Mesendoderm (in vitro differentiated cells): ENCODE measurements at regions not wholly inside any gene's neighbourhood (a gene's known extent, or its start where the extent isn't known, plus 50 kb on each side); places are given as distances from the start of the nearest gene placed in this dataset.

Experiments used
- DNase-seq: peaks from one replicate; pipeline ENCODE4 v3.0.0; 2013
- H2AK5ac ChIP-seq: 2 replicates; pipeline ENCODE4 v1.6.1; 2013; ENCODE audit warnings: low read length, inconsistent platforms
- H2BK120ac ChIP-seq: 2 replicates; pipeline ENCODE4 v1.6.1; 2013; ENCODE audit warnings: low read depth, mild to moderate bottlenecking, low read length, moderate library complexity, mixed read lengths
- H2BK15ac ChIP-seq: replicated peaks from 2 replicates; pipeline ENCODE4 v1.6.1; 2013; ENCODE audit warnings: low read depth, mild to moderate bottlenecking, moderate library complexity
- H2BK5ac ChIP-seq: 2 replicates; pipeline ENCODE4 v1.6.1; 2013; ENCODE audit warnings: low read length, inconsistent platforms
- H3K18ac ChIP-seq: 2 replicates; pipeline ENCODE4 v1.6.1; 2013; ENCODE audit warnings: mild to moderate bottlenecking, low read length, mixed read lengths
- H3K23ac ChIP-seq: one replicate; pipeline ENCODE4 v1.6.1; 2013; ENCODE audit warnings: low read length
- H3K27ac ChIP-seq: 2 replicates; pipeline ENCODE4 v1.5.1; 2013; ENCODE audit warnings: low read depth, mild to moderate bottlenecking, inconsistent platforms, low read length, moderate library complexity
- H3K27me3 ChIP-seq: 2 replicates; pipeline ENCODE4 v1.6.1; 2013; ENCODE audit warnings: low read length, control low read depth, mild to moderate bottlenecking, inconsistent platforms; ENCODE audit not compliant: insufficient read depth, poor library complexity
- H3K36me3 ChIP-seq: 2 replicates; pipeline ENCODE4 v1.6.1; 2013; ENCODE audit warnings: low read length, inconsistent platforms; ENCODE audit not compliant: control insufficient read depth, insufficient read depth
- H3K4ac ChIP-seq: one replicate; pipeline ENCODE4 v1.6.1; 2013; ENCODE audit warnings: low read depth, mild to moderate bottlenecking, low read length, moderate library complexity
- H3K4me1 ChIP-seq: 2 replicates; pipeline ENCODE4 v1.6.1; 2013; ENCODE audit warnings: low read depth, low read length, inconsistent platforms; ENCODE audit not compliant: control insufficient read depth
- H3K4me2 ChIP-seq: 2 replicates; pipeline ENCODE4 v1.6.1; 2013; ENCODE audit warnings: low read length
- H3K4me3 ChIP-seq: 2 replicates; pipeline ENCODE4 v1.5.1; 2013; ENCODE audit warnings: mild to moderate bottlenecking, low read length
- H3K56ac ChIP-seq: one replicate; pipeline ENCODE4 v1.6.1; 2013; ENCODE audit warnings: low read length
- H3K79me1 ChIP-seq: 2 replicates; pipeline ENCODE4 v1.6.1; 2013; ENCODE audit warnings: low read length, inconsistent platforms
- H3K79me2 ChIP-seq: 2 replicates; pipeline ENCODE4 v1.6.1; 2013; ENCODE audit warnings: mild to moderate bottlenecking, low read length; ENCODE audit not compliant: control insufficient read depth, insufficient read depth
- H3K9ac ChIP-seq: 2 replicates; pipeline ENCODE4 v1.6.1; 2013; ENCODE audit warnings: low read length, inconsistent platforms
- H4K5ac ChIP-seq: one replicate; pipeline ENCODE4 v1.6.1; 2013; ENCODE audit warnings: low read length
- H4K8ac ChIP-seq: one replicate; pipeline ENCODE4 v1.6.1; 2013; ENCODE audit warnings: low read depth, mild to moderate bottlenecking, control low read depth, low read length, moderate library complexity
- WGBS: extraction: QIAGEN DNeasy Blood & Tissue Kit; methylation state at CpG from one replicate; pipeline ENCODE4 v1.1.7; 2013; ENCODE audit warnings: low lambda C conversion rate, missing lambda C conversion rate; ENCODE audit not compliant: insufficient coverage; ENCODE audit errors: extremely low coverage; 5-methylcytosine and 5-hydroxymethylcytosine counted together

DNA sequence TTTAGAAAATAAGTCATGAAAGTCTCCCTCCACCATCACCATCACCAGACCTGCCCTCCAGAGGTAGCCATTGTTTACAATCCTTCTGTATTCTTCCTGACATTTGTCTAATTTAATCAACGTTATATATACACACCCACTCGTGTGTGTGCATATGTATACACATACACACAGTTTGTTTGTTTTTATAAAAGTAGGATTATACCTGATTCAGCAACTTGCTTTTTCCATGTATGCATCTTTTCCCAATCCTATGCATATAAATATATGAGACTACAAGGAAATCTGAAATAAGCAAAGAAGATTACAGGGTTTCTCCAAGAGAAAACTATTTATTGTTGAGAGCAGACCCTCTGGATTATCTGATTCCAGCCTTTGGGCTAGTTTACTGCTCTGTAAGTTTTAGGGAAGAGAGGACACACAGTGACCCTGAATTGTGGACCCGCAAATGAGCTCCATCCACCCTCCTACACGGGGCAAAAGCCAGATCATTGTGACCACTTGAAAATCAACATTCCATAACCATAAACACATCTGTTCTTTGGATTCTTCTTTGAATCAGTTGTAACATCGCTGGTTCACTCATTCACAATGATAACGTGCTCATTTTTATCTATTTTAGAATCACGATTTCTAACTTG is 104.3 kb downstream of the CPN2 start:
- H3K4me1 ChIP-seq, result no peaks in the 10 kb centered on the region
- no peak overlapping the region for H3K4me2 ChIP-seq
- no peak overlapping the region for H2AK5ac ChIP-seq
- 100% methylated on average over 2 of the region's 7 CpGs for whole genome bisulfite sequencing
- no peaks in the 10 kb centered on the region for H3K36me3 ChIP-seq
- no peak overlapping the region for H2BK15ac ChIP-seq
- no peak overlapping the region for H2BK120ac ChIP-seq
- no peaks in the 10 kb centered on the region for H3K27me3 ChIP-seq
- no peak overlapping the region for H3K4ac ChIP-seq
- H4K5ac ChIP-seq, result no peak overlapping the region
- no peak overlapping the region for H3K9ac ChIP-seq
- no peak overlapping the region for H4K8ac ChIP-seq
- no peak overlapping the region for H3K4me3 ChIP-seq
- no peak overlapping the region for H2BK5ac ChIP-seq
- no peak for DNase-seq
- no peaks in the 10 kb centered on the region for H3K79me2 ChIP-seq
- H3K18ac ChIP-seq, result no peak overlapping the region
- no peak overlapping the region for H3K23ac ChIP-seq
- H3K27ac ChIP-seq, result no peak overlapping the region
- no peaks in the 10 kb centered on the region for H3K79me1 ChIP-seq
- H3K56ac ChIP-seq, result no peak overlapping the region

DNA sequence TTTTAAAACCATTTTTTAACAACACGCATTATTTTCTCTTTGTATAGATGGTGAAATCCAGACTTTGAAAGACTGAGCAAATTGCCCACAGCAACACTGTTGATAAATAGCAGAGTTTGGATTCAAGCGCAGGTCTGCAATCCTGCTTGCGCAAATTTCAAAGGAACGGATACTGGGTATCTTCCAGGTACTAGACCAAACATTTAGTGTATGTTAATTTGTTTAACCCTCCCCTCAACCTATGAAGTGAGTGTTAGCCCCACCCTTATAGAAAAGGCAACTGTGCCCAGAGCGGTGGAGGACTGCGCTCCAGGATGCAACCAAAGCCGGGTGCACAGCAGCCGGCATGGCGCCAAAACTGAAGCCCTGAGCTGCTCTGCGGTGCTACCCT is 103.8 kb downstream of the CPN2 start:
- H4K5ac ChIP-seq, result no peak overlapping the region
- H2BK15ac ChIP-seq, result no peak overlapping the region
- no peak overlapping the region for H2BK5ac ChIP-seq
- no peak overlapping the region for H3K27ac ChIP-seq
- H3K4me1 ChIP-seq, result no peaks in the 10 kb centered on the region
- H2BK120ac ChIP-seq, result no peak overlapping the region
- H3K9ac ChIP-seq, result no peak overlapping the region
- no peak overlapping the region for H3K18ac ChIP-seq
- H3K4ac ChIP-seq, result no peak overlapping the region
- H3K4me2 ChIP-seq, result no peak overlapping the region
- H3K27me3 ChIP-seq, result no peaks in the 10 kb centered on the region
- no peak overlapping the region for H4K8ac ChIP-seq
- no peak overlapping the region for H3K4me3 ChIP-seq
- no peak overlapping the region for H3K56ac ChIP-seq
- H3K79me1 ChIP-seq, result no peaks in the 10 kb centered on the region
- no peaks in the 10 kb centered on the region for H3K79me2 ChIP-seq
- 100% methylated on average over 1 of the region's 10 CpGs for WGBS
- no peaks in the 10 kb centered on the region for H3K36me3 ChIP-seq
- DNase-seq, result no peak
- H3K23ac ChIP-seq, result no peak overlapping the region
- no peak overlapping the region for H2AK5ac ChIP-seq

DNA sequence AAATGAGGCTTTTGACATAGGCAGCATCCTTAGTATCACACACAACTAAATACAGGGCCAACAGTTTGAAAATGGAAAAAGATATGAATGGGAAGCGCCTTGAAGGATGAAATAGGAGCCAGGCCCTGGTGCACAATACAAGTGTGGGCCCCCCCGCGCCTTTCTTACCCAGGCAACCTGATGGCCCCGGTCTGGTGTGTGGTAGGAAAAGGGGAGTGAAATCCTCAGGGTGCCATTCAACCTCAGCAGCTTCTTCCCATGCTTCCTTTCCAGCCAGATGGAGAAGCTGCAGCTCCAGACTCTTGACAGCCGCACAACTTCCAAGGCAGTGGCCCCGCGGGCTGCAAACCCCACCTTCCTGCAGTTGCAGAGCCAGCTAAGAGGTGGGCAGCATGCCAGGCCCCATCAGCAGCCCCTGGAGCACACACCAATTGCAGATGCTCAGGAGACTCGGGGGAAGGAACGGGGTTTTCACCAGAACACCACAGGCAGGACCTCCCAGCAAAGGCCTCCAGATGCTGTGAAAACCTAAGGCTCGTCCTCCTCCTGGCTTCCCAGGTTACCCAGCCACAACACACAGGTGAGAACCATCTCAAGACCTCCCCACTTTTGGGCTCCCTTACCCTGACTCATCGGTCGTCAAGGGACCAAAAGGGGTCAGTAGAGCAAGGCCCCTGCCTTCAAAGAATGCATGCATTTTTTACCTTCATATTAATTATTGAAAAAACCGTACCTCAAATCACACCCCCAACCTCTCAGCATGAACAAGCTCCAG is 101.6 kb downstream of the CPN2 start:
- Histone ChIP-seq H3K27me3 (no peaks in the 10 kb centered on the region), H2BK120ac (no peak overlapping the region), H3K9ac (no peak overlapping the region), H2AK5ac (no peak overlapping the region), H3K4ac (no peak overlapping the region), H4K5ac (no peak overlapping the region), H3K18ac (no peak overlapping the region), H2BK5ac (no peak overlapping the region), H3K36me3 (no peaks in the 10 kb centered on the region), H3K4me2 (no peak overlapping the region), H3K79me1 (no peaks in the 10 kb centered on the region), H4K8ac (no peak overlapping the region), H2BK15ac (no peak overlapping the region), H3K4me3 (no peak overlapping the region), H3K56ac (no peak overlapping the region), H3K79me2 (no peaks in the 10 kb centered on the region), H3K27ac (no peak overlapping the region), H3K23ac (no peak overlapping the region), H3K4me1 (no peaks in the 10 kb centered on the region)
- no peak for DNase-seq
- WGBS, result no CpG with 5 or more reads among the region's 13 CpGs

DNA sequence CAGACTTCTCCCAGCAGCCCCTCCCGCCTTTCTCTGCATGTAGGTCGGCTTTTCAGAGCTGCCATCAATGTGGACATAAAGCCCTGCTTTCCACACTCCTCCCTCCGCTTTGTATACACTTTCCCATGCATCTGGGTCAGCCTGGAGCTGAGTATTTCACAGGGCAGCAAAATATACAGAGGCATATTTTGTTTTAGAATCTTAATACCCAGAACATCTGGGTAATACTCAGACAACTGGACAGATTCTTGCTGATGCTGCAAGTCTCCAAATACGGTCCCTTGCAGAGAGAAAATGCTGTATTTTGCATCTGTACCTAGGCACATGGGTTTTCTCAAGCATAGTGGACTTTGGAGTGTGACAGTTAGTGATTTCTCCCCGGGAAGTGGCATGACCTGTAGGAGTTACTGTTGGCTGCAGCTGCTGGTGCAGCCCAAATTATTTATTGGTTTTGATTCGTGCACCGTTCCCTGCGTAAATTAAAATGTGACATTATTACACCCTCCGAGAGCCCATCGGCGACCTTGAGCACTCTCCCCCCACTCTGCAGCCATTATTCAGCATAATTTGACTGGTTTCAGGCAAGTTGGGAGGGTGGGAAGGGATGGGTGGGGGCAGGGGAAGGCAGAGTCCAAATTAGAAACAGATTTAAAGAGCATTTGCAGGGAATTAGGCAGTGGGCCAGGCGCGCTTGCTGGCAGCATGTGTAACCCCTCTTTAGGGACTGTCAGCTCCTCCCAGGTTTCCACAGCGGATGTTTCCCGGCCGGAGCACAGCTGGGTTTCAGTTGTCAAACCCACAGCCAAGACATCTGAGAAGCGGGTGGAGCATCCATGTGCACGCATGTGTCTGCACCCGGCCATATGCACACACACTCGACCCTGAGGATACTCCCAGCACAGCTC is 100.8 kb downstream of the CPN2 start:
- Histone ChIP-seq H4K5ac (no peak overlapping the region), H3K36me3 (no peaks in the 10 kb centered on the region), H4K8ac (no peak overlapping the region), H2BK15ac (no peak overlapping the region), H2BK120ac (no peak overlapping the region), H3K79me1 (no peaks in the 10 kb centered on the region), H2BK5ac (no peak overlapping the region), H3K4me1 (no peaks in the 10 kb centered on the region), H3K4me3 (no peak overlapping the region), H2AK5ac (no peak overlapping the region), H3K27ac (no peak overlapping the region), H3K4ac (no peak overlapping the region), H3K18ac (no peak overlapping the region), H3K23ac (no peak overlapping the region), H3K9ac (no peak overlapping the region), H3K56ac (no peak overlapping the region), H3K79me2 (no peaks in the 10 kb centered on the region), H3K27me3 (no peaks in the 10 kb centered on the region), H3K4me2 (no peak overlapping the region)
- no peak for DNase-seq
- no CpG with 5 or more reads among the region's 20 CpGs for WGBS

DNA sequence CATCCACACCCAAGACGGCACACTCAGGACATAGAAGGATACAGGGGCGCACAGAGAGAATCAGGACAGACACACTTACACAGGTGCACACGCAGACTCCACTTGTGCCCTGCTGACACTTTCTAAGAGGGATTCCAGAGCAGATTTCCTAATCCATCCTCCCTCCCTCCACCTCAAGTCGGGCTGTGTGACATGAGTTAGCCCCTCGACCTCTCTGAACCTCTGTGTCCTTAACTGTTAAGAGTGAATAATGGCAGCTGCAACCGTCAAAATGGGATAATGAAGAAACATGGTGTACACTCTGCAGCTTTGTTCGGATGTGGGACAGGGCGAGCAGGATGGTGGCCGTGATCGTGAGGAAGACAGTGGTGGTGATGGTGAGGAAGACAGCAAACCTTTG is 100.1 kb downstream of the CPN2 start:
- no peak overlapping the region for H3K27ac ChIP-seq
- no peak overlapping the region for H2BK15ac ChIP-seq
- H3K79me1 ChIP-seq, result no peaks in the 10 kb centered on the region
- no peak overlapping the region for H3K4ac ChIP-seq
- H2BK120ac ChIP-seq, result no peak overlapping the region
- H4K5ac ChIP-seq, result no peak overlapping the region
- H3K56ac ChIP-seq, result no peak overlapping the region
- no peaks in the 10 kb centered on the region for H3K79me2 ChIP-seq
- H4K8ac ChIP-seq, result no peak overlapping the region
- no peak for DNase-seq
- WGBS, result no CpG with 5 or more reads among the region's 10 CpGs
- no peaks in the 10 kb centered on the region for H3K36me3 ChIP-seq
- H3K9ac ChIP-seq, result no peak overlapping the region
- H2AK5ac ChIP-seq, result no peak overlapping the region
- H3K4me3 ChIP-seq, result no peak overlapping the region
- no peaks in the 10 kb centered on the region for H3K4me1 ChIP-seq
- H3K27me3 ChIP-seq, result no peaks in the 10 kb centered on the region
- no peak overlapping the region for H3K18ac ChIP-seq
- H2BK5ac ChIP-seq, result no peak overlapping the region
- no peak overlapping the region for H3K23ac ChIP-seq
- no peak overlapping the region for H3K4me2 ChIP-seq
